Stomach (tissue), 8 donors: ENCODE measurements at regions not wholly inside any gene's neighbourhood (a gene's known extent, or its start where the extent isn't known, plus 50 kb on each side); places are given as distances from the start of the nearest gene placed in this dataset.

ENCODE experiments used
- DNase-seq, 2 donors: peaks; one replicate each; pipeline versions ENCODE4 v3.0.0 to v3.0.0-alpha.2; 2013 to 2019
- H3K27ac ChIP-seq, 5 donors: fragments of 200-600 bp in 4 of 5; sonication (generic) in 4 of 5; one replicate each; pipeline ENCODE4 v1.5.1; 2013 to 2019; ENCODE audit warnings: mild to moderate bottlenecking in 1 of 5, moderate library complexity in 1 of 5
- H3K27me3 ChIP-seq, 3 donors: fragments of 200-600 bp; sonication (generic); one replicate each; pipeline ENCODE4 v1.5.1; 2017 to 2019; ENCODE audit warnings: mixed run types in 1 of 3
- H3K36me3 ChIP-seq, 4 donors: fragments of 200-600 bp; sonication (generic); 1 replicate in 3 of 4; 2 replicates in 1 of 4; pipeline ENCODE4 v1.5.1; 2016 to 2019
- H3K4me1 ChIP-seq, 4 donors: fragments of 200-600 bp; sonication (generic); one replicate each; pipeline ENCODE4 v1.5.1; 2016 to 2019
- H3K4me3 ChIP-seq, 4 donors: fragments of 200-600 bp; sonication (generic) in 3 of 4; one replicate each; pipeline ENCODE4 v1.5.1; 2016 to 2019; ENCODE audit warnings: mild to moderate bottlenecking in 1 of 4
- H3K9me3 ChIP-seq, 4 donors: fragments of 200-600 bp; sonication (generic); one replicate each; pipeline ENCODE4 v1.5.1; 2016 to 2019
- CTCF ChIP-seq, 7 experiments: fragments of 450-650 bp in 4 of 7; fragments of 200-600 bp in 3 of 7; sonication (generic) in 3 of 7; IDR thresholded peaks; one replicate each; pipeline ENCODE4 v1.5.1; 2016 to 2019; ENCODE audit warnings: antibody characterized with exemption in 7 of 7, control low read depth in 2 of 7, mild to moderate bottlenecking in 1 of 7
- EP300 ChIP-seq: sonication (generic); formaldehyde crosslinking; IDR thresholded peaks from one replicate; pipeline ENCODE4 v1.6.1; 2017; ENCODE audit warnings: antibody characterized with exemption
- POLR2A ChIP-seq, 4 donors: fragments of 450-650 bp; IDR thresholded peaks; one replicate each; pipeline ENCODE4 v1.6.1; 2016; ENCODE audit warnings: antibody characterized with exemption in 4 of 4, control low read depth in 2 of 4, mild to moderate bottlenecking in 1 of 4, moderate library complexity in 1 of 4
- POLR2AphosphoS5 ChIP-seq, 3 donors: sonication (generic); formaldehyde crosslinking; IDR thresholded peaks; one replicate each; pipeline ENCODE4 v1.6.1; 2016; ENCODE audit warnings: antibody characterized with exemption in 3 of 3
- WGBS, 5 donors: extraction: QIAGEN DNeasy Blood & Tissue Kit in 3 of 5; methylation state at CpG; one replicate each; pipeline versions ENCODE4 v1.1.5 to v1.1.7; 2013 to 2018; 5-methylcytosine and 5-hydroxymethylcytosine counted together
- intact Hi-C: fragments of 100-400 bp; cut with DNase I; formaldehyde crosslinking; loops from one replicate; pipeline ENCODE4 v1.15.1; 2023; ENCODE audit warnings: low total_unique reads
- donor health status: healthy with polysubstance abuse.
- donor health status: Bipolar disorder and iron deficiency.
- donor health status: healthy.

- intact Hi-C loops, result no loop called here
- H3K27me3 ChIP-seq, result no peaks in the 10 kb centered on the region
- no peaks in the 10 kb centered on the region for H3K36me3 ChIP-seq
- 91 to 100% (median 95%) methylated on average over 5 of the region's 5 CpGs for WGBS, 5 donors
- no peak for DNase-seq
- peaks cover 0 to 16% (median 6%) of the 10 kb centered on the region in 4 donors for H3K9me3 ChIP-seq
- no peak overlapping the region for H3K4me3 ChIP-seq
- H3K4me1 ChIP-seq, result no peaks in the 10 kb centered on the region
- H3K27ac ChIP-seq, result no peak overlapping the region
- no peak for TF ChIP-seq POLR2AphosphoS5 (IDR thresholded peaks at IDR 0.05)
- TF ChIP-seq EP300, result no peak
- no peak for TF ChIP-seq POLR2A (IDR thresholded peaks at IDR 0.05)
- no peak for TF ChIP-seq CTCF (IDR thresholded peaks at IDR 0.05)
These were observed 494.2 kb downstream of the FAM181B start for GRCh38 chr11:82239498-82239897.

- Histone ChIP-seq H3K4me3 (no peak overlapping the region), H3K9me3 (peaks cover 0 to 8% (median 2%) of the 10 kb centered on the region in 4 donors), H3K27me3 (no peaks in the 10 kb centered on the region), H3K36me3 (no peaks in the 10 kb centered on the region), H3K27ac (no peak overlapping the region), H3K4me1 (no peaks in the 10 kb centered on the region)
- intact Hi-C loops, result no loop called here
- no peak for DNase-seq
- 30 to 52% (median 41%) methylated on average over 1 of the region's 1 CpG for WGBS, 5 donors
- TF ChIP-seq POLR2A (IDR thresholded peaks at IDR 0.05), result no peak
- no peak for TF ChIP-seq POLR2AphosphoS5 (IDR thresholded peaks at IDR 0.05)
These were observed 499.4 kb downstream of the FAM181B start for GRCh38 chr11:82234256-82234655.

GRCh38 chr11:82233201-82233600 is 500.5 kb downstream of the FAM181B start:
- WGBS, 5 donors, result 77 to 89% (median 86%) methylated on average over 1 of the region's 1 CpG
- H3K27ac ChIP-seq, result no peak overlapping the region
- H3K4me3 ChIP-seq, result no peak overlapping the region
- H3K4me1 ChIP-seq, result no peaks in the 10 kb centered on the region
- intact Hi-C loops, result no loop called here
- DNase-seq, result no peak
- peaks cover 0 to 2% (median 0%) of the 10 kb centered on the region in 4 donors for H3K9me3 ChIP-seq
- no peak for TF ChIP-seq EP300
- no peak for TF ChIP-seq POLR2AphosphoS5 (IDR thresholded peaks at IDR 0.05)
- TF ChIP-seq CTCF (IDR thresholded peaks at IDR 0.05), result no peak
- TF ChIP-seq POLR2A (IDR thresholded peaks at IDR 0.05), result no peak
- no peaks in the 10 kb centered on the region for H3K27me3 ChIP-seq
- H3K36me3 ChIP-seq, result no peaks in the 10 kb centered on the region

- Histone ChIP-seq H3K27me3 (no peaks in the 10 kb centered on the region), H3K36me3 (no peaks in the 10 kb centered on the region), H3K27ac (no peak overlapping the region), H3K4me1 (no peaks in the 10 kb centered on the region), H3K9me3 (peaks cover 0 to 3% (median under 1%) of the 10 kb centered on the region in 4 donors), H3K4me3 (no peak overlapping the region)
- DNase-seq, result peak in 1 of 2 donors; percentile 62
- intact Hi-C loops, result no loop called here
- TF ChIP-seq POLR2A (IDR thresholded peaks at IDR 0.05), result no peak
- TF ChIP-seq EP300, result no peak
- TF ChIP-seq POLR2AphosphoS5 (IDR thresholded peaks at IDR 0.05), result no peak
- TF ChIP-seq CTCF (IDR thresholded peaks at IDR 0.05), result no peak
These were observed 504.3 kb downstream of the FAM181B start for GRCh38 chr11:82229341-82229740.

GRCh38 chr11:82225930-82226329 is 507.7 kb downstream of the FAM181B start:
- no peaks in the 10 kb centered on the region for H3K27me3 ChIP-seq
- no peak overlapping the region for H3K27ac ChIP-seq
- 64 to 85% (median 77%) methylated on average over 2 of the region's 2 CpGs for WGBS, 5 donors
- no peaks in the 10 kb centered on the region for H3K36me3 ChIP-seq
- TF ChIP-seq POLR2A (IDR thresholded peaks at IDR 0.05) (no peak), CTCF (IDR thresholded peaks at IDR 0.05) (no peak), EP300 (no peak), POLR2AphosphoS5 (IDR thresholded peaks at IDR 0.05) (no peak)
- intact Hi-C loops, result no loop called here
- H3K4me1 ChIP-seq, result no peaks in the 10 kb centered on the region
- peaks cover 0 to 7% (median 3%) of the 10 kb centered on the region in 4 donors for H3K9me3 ChIP-seq
- no peak for DNase-seq
- H3K4me3 ChIP-seq, result no peak overlapping the region
